Cardiac muscle cell (in vitro differentiated cells and primary cell): ENCODE measurements at regions not wholly inside any gene's neighbourhood (a gene's known extent, or its start where the extent isn't known, plus 50 kb on each side); places are given as distances from the start of the nearest gene placed in this dataset.

ENCODE experiments used
- DNase-seq, 2 donors: peaks; one replicate each; pipeline versions ENCODE4 v3.0.0 to v3.0.0-alpha.2; 2010 to 2017; ENCODE audit warnings: low read depth in 1 of 2, low spot score in 1 of 2
- H3K27ac ChIP-seq: fragments of 200-600 bp; sonication (generic); 2 replicates; pipeline ENCODE4 v1.5.1; 2016
- H3K27me3 ChIP-seq: fragments of 200-600 bp; sonication (generic); 2 replicates; pipeline ENCODE4 v1.6.0; 2016; ENCODE audit warnings: control low read depth
- H3K36me3 ChIP-seq: fragments of 200-600 bp; sonication (generic); 2 replicates; pipeline ENCODE4 v1.5.1; 2016; ENCODE audit warnings: control low read depth
- H3K4me1 ChIP-seq: fragments of 200-600 bp; sonication (generic); 2 replicates; pipeline ENCODE4 v1.8.1; 2017; ENCODE audit warnings: low read depth, mild to moderate bottlenecking, mixed run types
- H3K4me3 ChIP-seq: fragments of 200-600 bp; sonication (generic); 2 replicates; pipeline ENCODE4 v1.5.1; 2016; ENCODE audit warnings: mild to moderate bottlenecking
- H3K9me3 ChIP-seq: fragments of 200-600 bp; sonication (generic); 2 replicates; pipeline ENCODE4 v1.5.1; 2017; ENCODE audit warnings: low read depth, mild to moderate bottlenecking, control low read depth
- TF ChIP-seq, protein P1 (sequence below): IDR thresholded peaks from 2 replicates; pipeline ENCODE4 v1.5.1; 2012; ENCODE audit warnings: low read depth, mild to moderate bottlenecking, low read length

DNA sequence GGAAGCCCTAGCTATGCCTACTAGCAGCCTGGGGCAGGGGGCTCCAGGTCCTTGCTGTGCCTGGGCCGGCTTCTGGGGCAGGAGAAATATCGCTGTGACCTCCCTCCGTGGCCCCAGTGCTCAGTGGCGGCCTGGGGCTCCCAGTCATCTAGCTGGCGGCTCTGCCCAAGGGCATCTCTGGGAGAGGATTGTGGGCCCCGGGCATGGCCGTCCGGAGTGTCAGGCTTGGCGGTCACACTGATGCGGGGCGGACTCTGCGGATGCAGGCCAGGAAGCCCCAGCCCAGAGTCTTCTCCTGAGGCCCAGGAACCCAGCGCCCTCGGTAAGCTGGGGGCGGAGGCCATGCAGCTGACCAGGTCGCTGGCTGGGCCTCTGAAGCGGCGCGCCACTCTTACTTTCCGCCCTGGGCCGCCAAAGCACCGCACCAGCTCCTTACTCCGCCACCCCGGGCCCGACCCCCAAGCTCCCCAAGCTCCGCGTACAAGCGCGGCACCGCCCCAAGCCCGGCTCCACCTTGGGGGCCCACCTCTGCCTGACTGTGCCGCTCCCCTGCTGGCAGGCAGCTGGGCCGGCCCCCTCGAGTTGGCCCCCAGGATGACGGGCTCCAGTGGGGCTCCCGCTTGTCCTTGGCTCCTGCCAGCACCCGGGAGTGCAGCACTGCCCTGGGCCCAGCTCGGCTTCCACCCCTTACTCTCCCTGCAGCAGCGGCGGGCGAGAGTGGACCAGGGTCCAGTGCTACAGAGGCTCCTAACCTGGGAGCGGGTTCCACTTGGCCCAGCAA lies 720.0 kb downstream of the PCDH18 start:
- H3K4me1 ChIP-seq: no peaks in the 10 kb centered on the region
- no peak overlapping the region for H3K27ac ChIP-seq
- H3K27me3 ChIP-seq: no peaks in the 10 kb centered on the region
- TF ChIP-seq, protein P1, sequence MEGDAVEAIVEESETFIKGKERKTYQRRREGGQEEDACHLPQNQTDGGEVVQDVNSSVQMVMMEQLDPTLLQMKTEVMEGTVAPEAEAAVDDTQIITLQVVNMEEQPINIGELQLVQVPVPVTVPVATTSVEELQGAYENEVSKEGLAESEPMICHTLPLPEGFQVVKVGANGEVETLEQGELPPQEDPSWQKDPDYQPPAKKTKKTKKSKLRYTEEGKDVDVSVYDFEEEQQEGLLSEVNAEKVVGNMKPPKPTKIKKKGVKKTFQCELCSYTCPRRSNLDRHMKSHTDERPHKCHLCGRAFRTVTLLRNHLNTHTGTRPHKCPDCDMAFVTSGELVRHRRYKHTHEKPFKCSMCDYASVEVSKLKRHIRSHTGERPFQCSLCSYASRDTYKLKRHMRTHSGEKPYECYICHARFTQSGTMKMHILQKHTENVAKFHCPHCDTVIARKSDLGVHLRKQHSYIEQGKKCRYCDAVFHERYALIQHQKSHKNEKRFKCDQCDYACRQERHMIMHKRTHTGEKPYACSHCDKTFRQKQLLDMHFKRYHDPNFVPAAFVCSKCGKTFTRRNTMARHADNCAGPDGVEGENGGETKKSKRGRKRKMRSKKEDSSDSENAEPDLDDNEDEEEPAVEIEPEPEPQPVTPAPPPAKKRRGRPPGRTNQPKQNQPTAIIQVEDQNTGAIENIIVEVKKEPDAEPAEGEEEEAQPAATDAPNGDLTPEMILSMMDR: no peak
- no peaks in the 10 kb centered on the region for H3K9me3 ChIP-seq
- no peak overlapping the region for H3K4me3 ChIP-seq
- no peak for DNase-seq
- H3K36me3 ChIP-seq: no peaks in the 10 kb centered on the region

DNA sequence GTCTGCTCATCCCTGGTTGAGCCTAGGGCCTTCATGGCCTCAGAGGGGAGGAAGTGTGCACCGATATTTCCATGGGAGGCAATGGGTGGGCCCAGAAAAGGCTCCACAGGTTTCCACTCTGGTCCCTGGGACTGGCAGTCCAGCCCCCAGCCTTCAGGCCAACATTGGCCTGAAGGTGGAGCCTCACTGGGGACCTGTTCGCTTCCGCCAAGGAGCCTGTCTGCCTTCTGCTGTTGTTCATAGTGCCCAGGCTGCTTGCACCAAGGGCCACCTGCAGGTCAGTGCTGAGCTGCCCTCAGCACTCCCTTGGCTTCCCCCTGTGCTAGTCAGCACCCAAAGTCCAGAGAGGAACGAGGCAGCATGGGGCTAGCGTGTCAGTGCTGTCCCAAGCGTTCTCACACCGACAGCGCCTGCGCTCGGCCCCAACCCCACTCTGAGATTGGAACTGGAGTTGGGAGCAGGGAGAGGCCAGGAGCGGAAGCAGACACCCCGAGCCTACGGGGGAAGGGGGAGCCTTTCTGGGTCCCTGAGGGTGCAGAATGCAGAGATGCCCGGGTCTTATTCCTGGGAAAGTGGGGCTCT lies 720.7 kb downstream of the PCDH18 start:
- Histone ChIP-seq H3K36me3 (no peaks in the 10 kb centered on the region), H3K4me3 (no peak overlapping the region), H3K9me3 (no peaks in the 10 kb centered on the region), H3K27me3 (no peaks in the 10 kb centered on the region), H3K27ac (no peak overlapping the region), H3K4me1 (no peaks in the 10 kb centered on the region)
- TF ChIP-seq, protein P1: no peak
- DNase-seq: no peak

DNA sequence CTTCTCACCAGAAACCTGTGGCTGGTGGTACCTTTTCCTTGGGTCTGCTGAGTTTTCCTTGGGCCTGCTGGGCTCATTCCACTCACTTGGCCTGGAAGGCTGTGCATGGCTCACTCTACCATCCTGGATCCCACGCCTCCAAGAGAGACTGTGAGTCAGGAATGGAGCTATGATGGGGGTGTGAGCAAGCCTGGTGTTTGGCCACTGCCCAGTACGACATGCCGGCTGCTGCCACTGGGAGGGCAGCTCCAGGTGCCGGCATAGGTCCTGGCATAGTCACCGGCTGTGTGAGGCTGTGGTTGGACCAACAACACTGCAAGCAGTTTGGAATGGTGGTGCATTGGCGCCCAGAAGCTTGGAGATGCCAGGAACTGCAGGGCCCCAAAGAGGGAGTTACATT lies 721.7 kb downstream of the PCDH18 start:
- Histone ChIP-seq H3K36me3 (no peaks in the 10 kb centered on the region), H3K4me3 (no peak overlapping the region), H3K9me3 (no peaks in the 10 kb centered on the region), H3K27ac (no peak overlapping the region), H3K27me3 (no peaks in the 10 kb centered on the region), H3K4me1 (no peaks in the 10 kb centered on the region)
- no peak for DNase-seq
- TF ChIP-seq, protein P1: no peak

DNA sequence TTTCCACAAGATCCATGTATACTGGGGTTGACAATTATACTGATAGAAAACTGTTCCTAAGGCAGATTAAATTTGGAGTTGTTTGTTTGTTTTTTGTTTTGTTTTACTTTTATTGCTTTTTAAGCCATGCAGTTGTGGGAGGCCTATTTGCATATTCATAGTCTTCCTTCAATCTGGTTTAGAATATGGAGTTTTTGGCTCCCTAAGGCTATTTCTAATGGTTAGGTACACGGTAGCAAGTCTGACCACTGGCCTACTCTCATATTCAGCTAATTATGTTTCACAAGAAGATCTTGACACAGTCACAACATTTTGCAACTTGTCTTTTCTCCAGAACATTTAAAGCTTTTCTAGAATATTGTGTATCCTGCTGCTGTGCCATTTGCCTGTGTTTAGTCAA lies 725.5 kb downstream of the PCDH18 start:
- Histone ChIP-seq H3K9me3 (no peaks in the 10 kb centered on the region), H3K36me3 (no peaks in the 10 kb centered on the region), H3K4me3 (no peak overlapping the region), H3K4me1 (no peaks in the 10 kb centered on the region), H3K27me3 (no peaks in the 10 kb centered on the region), H3K27ac (no peak overlapping the region)
- no peak for DNase-seq
- TF ChIP-seq, protein P1: no peak

DNA sequence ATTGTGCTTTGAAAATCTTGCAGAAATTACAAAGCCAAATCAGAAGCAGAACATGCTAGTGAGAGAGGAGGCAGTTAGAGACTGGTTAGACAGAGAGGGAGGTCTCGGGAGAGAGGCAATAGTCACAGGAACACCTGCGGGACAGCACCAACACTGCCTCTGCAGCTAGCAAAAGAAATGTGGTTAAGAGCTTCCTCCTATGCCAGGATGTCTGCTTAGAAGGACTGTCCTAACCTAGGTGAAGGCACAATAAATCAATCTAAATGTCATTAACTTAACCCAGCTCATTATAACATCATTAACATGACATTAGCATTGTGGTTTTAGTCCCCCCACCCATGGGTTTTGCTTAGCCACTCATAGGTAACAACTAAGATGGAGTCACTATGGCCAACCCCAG lies 726.7 kb downstream of the PCDH18 start:
- no peaks in the 10 kb centered on the region for H3K36me3 ChIP-seq
- no peaks in the 10 kb centered on the region for H3K9me3 ChIP-seq
- no peak overlapping the region for H3K27ac ChIP-seq
- no peak for DNase-seq
- no peak overlapping the region for H3K4me3 ChIP-seq
- no peaks in the 10 kb centered on the region for H3K4me1 ChIP-seq
- TF ChIP-seq, protein P1: no peak
- no peaks in the 10 kb centered on the region for H3K27me3 ChIP-seq
